GM23338 (cell line): ENCODE measurements at regions not wholly inside any gene's neighbourhood (a gene's known extent, or its start where the extent isn't known, plus 50 kb on each side); places are given as distances from the start of the nearest gene placed in this dataset.

Experiments
- ATAC-seq: fragments of 200-7000 bp; cut with Tn5 transposase; 3 replicates; pipeline ENCODE4 v1.9.1; 2020
- DNase-seq: peaks from one replicate; pipeline ENCODE4 v3.0.0-alpha.2; 2015; ENCODE audit warnings: low spot score
- H2AFZ ChIP-seq: fragments of 200-600 bp; sonication (generic); 2 replicates; pipeline ENCODE4 v1.8.0; 2016; ENCODE audit warnings: antibody characterized with exemption, mild to moderate bottlenecking, moderate library complexity
- H3F3A ChIP-seq: fragments of 200-600 bp; sonication (generic); replicated peaks from 2 replicates; pipeline ENCODE4 v1.8.0; 2017; ENCODE audit warnings: antibody characterized with exemption, mixed run types, low read depth
- H3K27ac ChIP-seq: fragments of 200-600 bp; sonication (generic); 2 replicates; pipeline ENCODE4 v1.6.1; 2016; ENCODE audit warnings: low read depth
- H3K27me3 ChIP-seq: fragments of 200-600 bp; sonication (generic); 2 replicates; pipeline ENCODE4 v1.8.0; 2016; ENCODE audit warnings: mild to moderate bottlenecking, mixed run types, moderate library complexity; ENCODE audit not compliant: insufficient read depth
- H3K36me3 ChIP-seq: fragments of 200-600 bp; sonication (generic); 2 replicates; pipeline ENCODE4 v1.8.0; 2016; ENCODE audit warnings: mild to moderate bottlenecking; ENCODE audit not compliant: insufficient read depth
- H3K4me1 ChIP-seq: fragments of 200-600 bp; sonication (generic); 2 replicates; pipeline ENCODE4 v1.8.0; 2016; ENCODE audit warnings: mild to moderate bottlenecking, moderate library complexity; ENCODE audit not compliant: insufficient read depth
- H3K4me2 ChIP-seq: fragments of 200-600 bp; sonication (generic); 2 replicates; pipeline ENCODE4 v1.7.1; 2017; ENCODE audit warnings: mixed run types
- H3K4me3 ChIP-seq: fragments of 200-600 bp; sonication (generic); 2 replicates; pipeline ENCODE4 v1.6.1; 2016; ENCODE audit warnings: mixed run types
- H3K79me2 ChIP-seq: fragments of 200-600 bp; sonication (generic); replicated peaks from 2 replicates; pipeline ENCODE4 v1.8.0; 2017; ENCODE audit warnings: mild to moderate bottlenecking; ENCODE audit not compliant: insufficient read depth
- H3K9me2 ChIP-seq: fragments of 200-600 bp; sonication (generic); 2 replicates; pipeline ENCODE4 v1.8.0; 2017; ENCODE audit not compliant: insufficient read depth
- H4K20me1 ChIP-seq: fragments of 200-600 bp; sonication (generic); replicated peaks from 2 replicates; pipeline ENCODE4 v1.8.0; 2017; ENCODE audit warnings: mild to moderate bottlenecking; ENCODE audit not compliant: insufficient read depth
- H3K27ac Mint-ChIP-seq: 2 replicates; pipeline ENCODE4 v1.8.0; 2020; ENCODE audit warnings: inconsistent platforms, mild to moderate bottlenecking, moderate library complexity, mixed read lengths
- H3K27me3 Mint-ChIP-seq: 3 replicates; pipeline ENCODE4 v1.8.0; 2022; ENCODE audit warnings: low read depth, mild to moderate bottlenecking, moderate library complexity, mixed read lengths, inconsistent platforms; ENCODE audit not compliant: insufficient read depth, poor library complexity
- H3K36me3 Mint-ChIP-seq: 3 replicates; pipeline ENCODE4 v1.8.0; 2021; ENCODE audit warnings: low read depth, mild to moderate bottlenecking, inconsistent platforms, moderate library complexity, mixed read lengths
- H3K4me1 Mint-ChIP-seq: 3 replicates; pipeline ENCODE4 v1.8.0; 2020; ENCODE audit warnings: mild to moderate bottlenecking, inconsistent platforms, mixed read lengths
- H3K4me3 Mint-ChIP-seq: 3 replicates; pipeline ENCODE4 v1.8.0; 2021; ENCODE audit warnings: moderate library complexity, mild to moderate bottlenecking, inconsistent platforms, mixed read lengths
- H3K9me3 Mint-ChIP-seq: 3 replicates; pipeline ENCODE4 v1.8.0; 2020; ENCODE audit warnings: moderate library complexity, mild to moderate bottlenecking, inconsistent platforms, mixed read lengths
- CREB1 ChIP-seq: fragments of 250-450 bp; sonication (Bioruptor Pico); IDR thresholded peaks from 2 replicates; pipeline ENCODE4 v1.5.0; 2020; ENCODE audit warnings: low read depth, mild to moderate bottlenecking, moderate library complexity
- ETS1 ChIP-seq: IDR thresholded peaks from 2 replicates; pipeline ENCODE4 v1.6.1; 2016; ENCODE audit warnings: antibody characterized with exemption
- EZH2 ChIP-seq: fragments of 200-600 bp; sonication (generic); IDR thresholded peaks from one replicate; pipeline ENCODE4 v1.8.0; 2017; ENCODE audit warnings: antibody characterized with exemption, mild to moderate bottlenecking, low read depth; ENCODE audit not compliant: unreplicated experiment
- EZH2phosphoT487 ChIP-seq: fragments of 200-600 bp; sonication (generic); IDR thresholded peaks from one replicate; pipeline ENCODE4 v1.8.1; 2018; ENCODE audit warnings: antibody characterized with exemption; ENCODE audit not compliant: unreplicated experiment
- JUNB ChIP-seq: IDR thresholded peaks from one replicate; pipeline ENCODE4 v1.6.1; 2016; ENCODE audit warnings: antibody characterized with exemption; ENCODE audit not compliant: unreplicated experiment
- NANOG ChIP-seq: IDR thresholded peaks from 2 replicates; pipeline ENCODE4 v1.6.1; 2016; ENCODE audit warnings: antibody characterized with exemption, borderline replicate concordance
- POLR2AphosphoS5 ChIP-seq: IDR thresholded peaks from 2 replicates; pipeline ENCODE4 v1.6.1; 2016; ENCODE audit warnings: antibody characterized with exemption, low read depth
- STAT1 ChIP-seq: IDR thresholded peaks from one replicate; pipeline ENCODE4 v1.6.1; 2016; ENCODE audit warnings: antibody characterized with exemption; ENCODE audit not compliant: unreplicated experiment
- ZNF114 ChIP-seq: fragments of 250-450 bp; sonication (Bioruptor Pico); IDR thresholded peaks from 2 replicates; pipeline ENCODE4 v1.5.0; 2020; ENCODE audit warnings: mild to moderate bottlenecking, moderate library complexity
- ZNF331 ChIP-seq: fragments of 250-450 bp; sonication (Bioruptor Pico); IDR thresholded peaks from 2 replicates; pipeline ENCODE4 v1.5.0; 2020; ENCODE audit warnings: low read depth, mild to moderate bottlenecking, moderate library complexity
- ZNF462 ChIP-seq: fragments of 250-450 bp; sonication (Bioruptor Pico); IDR thresholded peaks from 2 replicates; pipeline ENCODE4 v1.5.0; 2020; ENCODE audit warnings: mild to moderate bottlenecking, moderate library complexity
- TF ChIP-seq, protein P1 (sequence below), 2 experiments: fragments of 200-600 bp in 1 of 2; sonication (generic) in 1 of 2; conservative IDR thresholded peaks; 2 replicates each; pipeline versions ENCODE4 v1.5.1 to v1.6.1; 2016 to 2017; ENCODE audit warnings: antibody characterized with exemption in 2 of 2, low read depth in 2 of 2, mild to moderate bottlenecking in 2 of 2, moderate library complexity in 1 of 2
- TF ChIP-seq, protein P2 (sequence below): IDR thresholded peaks from one replicate; pipeline ENCODE4 v1.6.1; 2018; ENCODE audit warnings: antibody characterized with exemption; ENCODE audit not compliant: unreplicated experiment

GRCh38 chr4:163865010-163865409 is 370.5 kb downstream of the TMA16 start:
- no peak for DNase-seq
- Histone ChIP-seq H3K27ac (no peak overlapping the region), H3K4me1 (no peaks in the 10 kb centered on the region), H3F3A (no peaks in the 10 kb centered on the region), H3K36me3 (no peaks in the 10 kb centered on the region), H4K20me1 (no peaks in the 10 kb centered on the region), H3K9me2 (no peaks in the 10 kb centered on the region), H3K4me2 (no peak overlapping the region), H3K4me3 (no peak overlapping the region), H3K79me2 (no peaks in the 10 kb centered on the region), H2AFZ (no peak overlapping the region), H3K27me3 (no peaks in the 10 kb centered on the region)
- Mint-ChIP-seq H3K27me3 (no peaks in the 10 kb centered on the region), H3K27ac (no peak overlapping the region), H3K4me3 (no peak overlapping the region), H3K4me1 (no peaks in the 10 kb centered on the region), H3K36me3 (no peaks in the 10 kb centered on the region), H3K9me3 (no peaks in the 10 kb centered on the region)
- no peak for ATAC-seq
- TF ChIP-seq STAT1 (no peak), NANOG (no peak), EZH2 (no peak), ETS1 (no peak), ZNF331 (CRISPR knock-in tag) (no peak), JUNB (no peak), ZNF114 (CRISPR knock-in tag) (no peak), POLR2AphosphoS5 (no peak), EZH2phosphoT487 (no peak), CREB1 (CRISPR knock-in tag) (no peak), ZNF462 (CRISPR knock-in tag) (no peak)
- TF ChIP-seq, protein P1, sequence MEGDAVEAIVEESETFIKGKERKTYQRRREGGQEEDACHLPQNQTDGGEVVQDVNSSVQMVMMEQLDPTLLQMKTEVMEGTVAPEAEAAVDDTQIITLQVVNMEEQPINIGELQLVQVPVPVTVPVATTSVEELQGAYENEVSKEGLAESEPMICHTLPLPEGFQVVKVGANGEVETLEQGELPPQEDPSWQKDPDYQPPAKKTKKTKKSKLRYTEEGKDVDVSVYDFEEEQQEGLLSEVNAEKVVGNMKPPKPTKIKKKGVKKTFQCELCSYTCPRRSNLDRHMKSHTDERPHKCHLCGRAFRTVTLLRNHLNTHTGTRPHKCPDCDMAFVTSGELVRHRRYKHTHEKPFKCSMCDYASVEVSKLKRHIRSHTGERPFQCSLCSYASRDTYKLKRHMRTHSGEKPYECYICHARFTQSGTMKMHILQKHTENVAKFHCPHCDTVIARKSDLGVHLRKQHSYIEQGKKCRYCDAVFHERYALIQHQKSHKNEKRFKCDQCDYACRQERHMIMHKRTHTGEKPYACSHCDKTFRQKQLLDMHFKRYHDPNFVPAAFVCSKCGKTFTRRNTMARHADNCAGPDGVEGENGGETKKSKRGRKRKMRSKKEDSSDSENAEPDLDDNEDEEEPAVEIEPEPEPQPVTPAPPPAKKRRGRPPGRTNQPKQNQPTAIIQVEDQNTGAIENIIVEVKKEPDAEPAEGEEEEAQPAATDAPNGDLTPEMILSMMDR (conservative IDR thresholded peaks at IDR 0.05; ENCODE audit: low read depth in 2 of 2): no peak
- TF ChIP-seq, protein P2, sequence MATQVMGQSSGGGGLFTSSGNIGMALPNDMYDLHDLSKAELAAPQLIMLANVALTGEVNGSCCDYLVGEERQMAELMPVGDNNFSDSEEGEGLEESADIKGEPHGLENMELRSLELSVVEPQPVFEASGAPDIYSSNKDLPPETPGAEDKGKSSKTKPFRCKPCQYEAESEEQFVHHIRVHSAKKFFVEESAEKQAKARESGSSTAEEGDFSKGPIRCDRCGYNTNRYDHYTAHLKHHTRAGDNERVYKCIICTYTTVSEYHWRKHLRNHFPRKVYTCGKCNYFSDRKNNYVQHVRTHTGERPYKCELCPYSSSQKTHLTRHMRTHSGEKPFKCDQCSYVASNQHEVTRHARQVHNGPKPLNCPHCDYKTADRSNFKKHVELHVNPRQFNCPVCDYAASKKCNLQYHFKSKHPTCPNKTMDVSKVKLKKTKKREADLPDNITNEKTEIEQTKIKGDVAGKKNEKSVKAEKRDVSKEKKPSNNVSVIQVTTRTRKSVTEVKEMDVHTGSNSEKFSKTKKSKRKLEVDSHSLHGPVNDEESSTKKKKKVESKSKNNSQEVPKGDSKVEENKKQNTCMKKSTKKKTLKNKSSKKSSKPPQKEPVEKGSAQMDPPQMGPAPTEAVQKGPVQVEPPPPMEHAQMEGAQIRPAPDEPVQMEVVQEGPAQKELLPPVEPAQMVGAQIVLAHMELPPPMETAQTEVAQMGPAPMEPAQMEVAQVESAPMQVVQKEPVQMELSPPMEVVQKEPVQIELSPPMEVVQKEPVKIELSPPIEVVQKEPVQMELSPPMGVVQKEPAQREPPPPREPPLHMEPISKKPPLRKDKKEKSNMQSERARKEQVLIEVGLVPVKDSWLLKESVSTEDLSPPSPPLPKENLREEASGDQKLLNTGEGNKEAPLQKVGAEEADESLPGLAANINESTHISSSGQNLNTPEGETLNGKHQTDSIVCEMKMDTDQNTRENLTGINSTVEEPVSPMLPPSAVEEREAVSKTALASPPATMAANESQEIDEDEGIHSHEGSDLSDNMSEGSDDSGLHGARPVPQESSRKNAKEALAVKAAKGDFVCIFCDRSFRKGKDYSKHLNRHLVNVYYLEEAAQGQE: no peak
